Trophoblast cell (in vitro differentiated cells and primary cell): ENCODE measurements at regions not wholly inside any gene's neighbourhood (a gene's known extent, or its start where the extent isn't known, plus 50 kb on each side); places are given as distances from the start of the nearest gene placed in this dataset.

Source experiments
- DNase-seq, 2 donors: peaks; one replicate each; pipeline ENCODE4 v3.0.0-alpha.2; 2016
- H2AFZ ChIP-seq: 2 replicates; pipeline ENCODE4 v1.6.1; 2013; ENCODE audit warnings: low read length, moderate library complexity, mild to moderate bottlenecking; ENCODE audit not compliant: insufficient read depth, poor library complexity
- H2AK5ac ChIP-seq: 2 replicates; pipeline ENCODE4 v1.6.1; 2013; ENCODE audit warnings: mild to moderate bottlenecking, low read length
- H2BK120ac ChIP-seq: 2 replicates; pipeline ENCODE4 v1.6.1; 2013; ENCODE audit warnings: low read length, mild to moderate bottlenecking, moderate library complexity; ENCODE audit not compliant: insufficient read depth, poor library complexity
- H2BK12ac ChIP-seq: 2 replicates; pipeline ENCODE4 v1.6.1; 2013; ENCODE audit warnings: mild to moderate bottlenecking, low read length, moderate library complexity
- H2BK5ac ChIP-seq: 2 replicates; pipeline ENCODE4 v1.6.1; 2013; ENCODE audit warnings: low read length, low read depth, moderate library complexity, mild to moderate bottlenecking; ENCODE audit not compliant: poor library complexity
- H3K14ac ChIP-seq: 2 replicates; pipeline ENCODE4 v1.6.1; 2013; ENCODE audit warnings: mild to moderate bottlenecking, low read length
- H3K18ac ChIP-seq: 2 replicates; pipeline ENCODE4 v1.6.1; 2013; ENCODE audit warnings: mild to moderate bottlenecking, low read length
- H3K23ac ChIP-seq: 2 replicates; pipeline ENCODE4 v1.6.1; 2013; ENCODE audit warnings: low read length
- H3K27ac ChIP-seq: 2 replicates; pipeline ENCODE4 v1.5.1; 2013; ENCODE audit warnings: low read depth, mild to moderate bottlenecking, inconsistent platforms, low read length, moderate library complexity
- H3K27me3 ChIP-seq: 2 replicates; pipeline ENCODE4 v1.6.1; 2013; ENCODE audit warnings: inconsistent platforms, mild to moderate bottlenecking, low read length, moderate library complexity; ENCODE audit not compliant: insufficient read depth
- H3K36me3 ChIP-seq, 2 experiments: 1 replicate in 1 of 2; 2 replicates in 1 of 2; pipeline ENCODE4 v1.6.1; 2013; ENCODE audit warnings: low read length in 2 of 2, mild to moderate bottlenecking in 2 of 2, moderate library complexity in 1 of 2; ENCODE audit not compliant: insufficient read depth in 2 of 2, control insufficient read depth in 1 of 2
- H3K4ac ChIP-seq: 2 replicates; pipeline ENCODE4 v1.6.1; 2013; ENCODE audit warnings: low read depth, mild to moderate bottlenecking, low read length, moderate library complexity
- H3K4me1 ChIP-seq, 2 experiments: 1 replicate in 1 of 2; 2 replicates in 1 of 2; pipeline ENCODE4 v1.6.1; 2013; ENCODE audit warnings: low read length in 2 of 2, mild to moderate bottlenecking in 2 of 2, moderate library complexity in 1 of 2; ENCODE audit not compliant: insufficient read depth in 2 of 2, control insufficient read depth in 1 of 2
- H3K4me2 ChIP-seq: 2 replicates; pipeline ENCODE4 v1.6.1; 2013; ENCODE audit warnings: inconsistent platforms, mild to moderate bottlenecking, low read length, moderate library complexity
- H3K4me3 ChIP-seq: 2 replicates; pipeline ENCODE4 v1.5.1; 2013; ENCODE audit warnings: mild to moderate bottlenecking, low read depth, low read length, inconsistent platforms
- H3K79me1 ChIP-seq: one replicate; pipeline ENCODE4 v1.6.1; 2013; ENCODE audit warnings: low read length
- H3K79me2 ChIP-seq: 2 replicates; pipeline ENCODE4 v1.6.1; 2013; ENCODE audit warnings: low read length, mild to moderate bottlenecking; ENCODE audit not compliant: control insufficient read depth, insufficient read depth, poor library complexity
- H3K9ac ChIP-seq: 2 replicates; pipeline ENCODE4 v1.6.1; 2013; ENCODE audit warnings: mild to moderate bottlenecking, low read length
- H3K9me3 ChIP-seq: 2 replicates; pipeline ENCODE4 v1.6.1; 2013; ENCODE audit warnings: low read depth, mild to moderate bottlenecking, control low read depth, inconsistent platforms, low read length; ENCODE audit not compliant: insufficient read depth
- H4K12ac ChIP-seq: 2 replicates; pipeline ENCODE4 v1.6.1; 2013; ENCODE audit warnings: low read depth, mild to moderate bottlenecking, low read length, moderate library complexity
- H4K8ac ChIP-seq: 2 replicates; pipeline ENCODE4 v1.6.1; 2013; ENCODE audit warnings: low read depth, mild to moderate bottlenecking, low read length, moderate library complexity
- H4K91ac ChIP-seq: one replicate; pipeline ENCODE4 v1.6.1; 2013; ENCODE audit warnings: low read depth, mild to moderate bottlenecking, low read length, moderate library complexity
- WGBS: extraction: QIAGEN DNeasy Blood & Tissue Kit; methylation state at CpG from one replicate; pipeline ENCODE4 v1.1.7; 2013; ENCODE audit warnings: missing lambda C conversion rate; ENCODE audit not compliant: insufficient read length, insufficient coverage; ENCODE audit errors: extremely low coverage; 5-methylcytosine and 5-hydroxymethylcytosine counted together

GRCh38 chr13:36493046-36493445 lies 60.8 kb downstream of the CCNA1 start:
- Histone ChIP-seq H3K14ac (no peak overlapping the region), H3K4me3 (no peak overlapping the region)
- WGBS = no CpG with 5 or more reads among the region's 1 CpG

DNA sequence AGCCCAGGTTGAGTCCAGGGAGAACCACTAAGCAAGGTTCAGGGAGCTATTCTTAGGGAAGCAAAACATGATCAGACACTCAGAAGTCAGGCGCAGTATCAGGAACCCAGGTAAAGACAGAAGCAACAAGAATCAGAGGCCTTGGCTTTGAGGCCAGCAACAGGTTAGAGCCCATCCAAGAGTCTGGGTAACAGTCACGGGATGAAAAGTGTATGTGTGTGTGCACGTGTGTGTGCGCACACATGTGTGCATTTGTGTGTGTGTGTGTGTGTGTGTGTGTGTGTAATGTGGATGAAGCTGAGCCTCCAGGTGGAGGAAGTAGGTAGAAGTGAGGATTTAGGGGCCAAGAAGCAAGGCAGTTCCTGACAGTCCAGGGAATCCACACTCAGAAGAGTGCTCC lies 63.1 kb downstream of the CCNA1 start:
- H4K91ac ChIP-seq = no peak overlapping the region
- no peak overlapping the region for H3K4me2 ChIP-seq
- no peak overlapping the region for H3K14ac ChIP-seq
- H3K23ac ChIP-seq = no peak overlapping the region
- H2AFZ ChIP-seq = no peak overlapping the region
- H2BK5ac ChIP-seq = no peak overlapping the region
- no peak overlapping the region for H2BK12ac ChIP-seq
- WGBS = no CpG with 5 or more reads among the region's 4 CpGs
- H4K8ac ChIP-seq = no peak overlapping the region
- H3K9ac ChIP-seq = no peak overlapping the region
- no peak overlapping the region for H3K4ac ChIP-seq
- H3K18ac ChIP-seq = no peak overlapping the region
- H3K27me3 ChIP-seq = no peaks in the 10 kb centered on the region
- H3K79me1 ChIP-seq = no peaks in the 10 kb centered on the region
- H3K9me3 ChIP-seq = no peaks in the 10 kb centered on the region
- no peaks in the 10 kb centered on the region for H3K4me1 ChIP-seq
- no peak overlapping the region for H3K4me3 ChIP-seq
- no peak for DNase-seq
- H2AK5ac ChIP-seq = no peak overlapping the region
- H2BK120ac ChIP-seq = no peak overlapping the region
- no peaks in the 10 kb centered on the region for H3K79me2 ChIP-seq
- H4K12ac ChIP-seq = no peak overlapping the region
- no peaks in the 10 kb centered on the region for H3K36me3 ChIP-seq
- H3K27ac ChIP-seq = no peak overlapping the region

More at GRCh38 chr13:36493046-36493445, 60.8 kb downstream of the CCNA1 start:
- Histone ChIP-seq H2AK5ac (no peak overlapping the region), H3K23ac (no peak overlapping the region), H2BK5ac (no peak overlapping the region), H3K9me3 (no peaks in the 10 kb centered on the region), H3K79me2 (no peaks in the 10 kb centered on the region), H3K27ac (no peak overlapping the region), H2BK120ac (no peak overlapping the region), H2AFZ (no peak overlapping the region), H4K91ac (no peak overlapping the region), H2BK12ac (no peak overlapping the region), H4K8ac (no peak overlapping the region), H3K9ac (no peak overlapping the region), H3K4me2 (no peak overlapping the region), H3K36me3 (no peaks in the 10 kb centered on the region), H3K18ac (no peak overlapping the region), H3K79me1 (no peaks in the 10 kb centered on the region), H3K27me3 (no peaks in the 10 kb centered on the region), H4K12ac (no peak overlapping the region), H3K4ac (no peak overlapping the region), H3K4me1 (no peaks in the 10 kb centered on the region)
- DNase-seq = no peak

- no peak overlapping the region for H2BK12ac ChIP-seq
- no peaks in the 10 kb centered on the region for H3K36me3 ChIP-seq
- H3K4me1 ChIP-seq = no peaks in the 10 kb centered on the region
- H3K27me3 ChIP-seq = no peaks in the 10 kb centered on the region
- H3K27ac ChIP-seq = no peak overlapping the region
- no peak overlapping the region for H3K14ac ChIP-seq
- H3K4ac ChIP-seq = no peak overlapping the region
- peak in 1 of 2 donors; percentile 10 for DNase-seq
- no peaks in the 10 kb centered on the region for H3K9me3 ChIP-seq
- no peaks in the 10 kb centered on the region for H3K79me1 ChIP-seq
- no CpG with 5 or more reads among the region's 3 CpGs for WGBS
- H4K12ac ChIP-seq = no peak overlapping the region
- no peak overlapping the region for H4K91ac ChIP-seq
- H3K4me2 ChIP-seq = no peak overlapping the region
- H2AK5ac ChIP-seq = no peak overlapping the region
- no peak overlapping the region for H4K8ac ChIP-seq
- H2BK5ac ChIP-seq = no peak overlapping the region
- no peak overlapping the region for H2BK120ac ChIP-seq
- no peak overlapping the region for H2AFZ ChIP-seq
- H3K18ac ChIP-seq = no peak overlapping the region
- no peak overlapping the region for H3K9ac ChIP-seq
- no peaks in the 10 kb centered on the region for H3K79me2 ChIP-seq
- H3K23ac ChIP-seq = no peak overlapping the region
- H3K4me3 ChIP-seq = no peak overlapping the region
Observed at GRCh38 chr13:36509369-36509768, 77.1 kb downstream of the CCNA1 start.

- H3K4me2 ChIP-seq = no peak overlapping the region
- no peak overlapping the region for H3K4ac ChIP-seq
- no peak overlapping the region for H3K9ac ChIP-seq
- no peak overlapping the region for H2BK12ac ChIP-seq
- no peak overlapping the region for H2BK120ac ChIP-seq
- H3K4me1 ChIP-seq = no peaks in the 10 kb centered on the region
- H4K91ac ChIP-seq = no peak overlapping the region
- no peaks in the 10 kb centered on the region for H3K36me3 ChIP-seq
- H3K27me3 ChIP-seq = no peaks in the 10 kb centered on the region
- no peaks in the 10 kb centered on the region for H3K9me3 ChIP-seq
- no peak overlapping the region for H3K14ac ChIP-seq
- no peak for DNase-seq
- no peak overlapping the region for H4K12ac ChIP-seq
- H4K8ac ChIP-seq = no peak overlapping the region
- no peaks in the 10 kb centered on the region for H3K79me1 ChIP-seq
- no CpG with 5 or more reads among the region's 5 CpGs for WGBS
- no peak overlapping the region for H3K18ac ChIP-seq
- H3K4me3 ChIP-seq = no peak overlapping the region
- no peak overlapping the region for H3K23ac ChIP-seq
- no peak overlapping the region for H2AFZ ChIP-seq
- no peak overlapping the region for H3K27ac ChIP-seq
- H2AK5ac ChIP-seq = no peak overlapping the region
- no peaks in the 10 kb centered on the region for H3K79me2 ChIP-seq
- H2BK5ac ChIP-seq = no peak overlapping the region
Observed at GRCh38 chr13:36512771-36513170, 80.5 kb downstream of the CCNA1 start.
